GM12892 (cell line): ENCODE measurements at regions not wholly inside any gene's neighbourhood (a gene's known extent, or its start where the extent isn't known, plus 50 kb on each side); places are given as distances from the start of the nearest gene placed in this dataset.

Experiments
- POLR2A ChIP-seq: IDR thresholded peaks from 2 replicates; pipeline ENCODE4 v1.6.1; 2011; ENCODE audit warnings: low read depth, low read length, control low read depth
- POLR2AphosphoS5 ChIP-seq: IDR thresholded peaks from 2 replicates; pipeline ENCODE4 v1.6.1; 2011; ENCODE audit warnings: low read depth, low read length, control low read depth
- TAF1 ChIP-seq: IDR thresholded peaks from 2 replicates; pipeline ENCODE4 v1.6.1; 2011; ENCODE audit warnings: low read depth, mild to moderate bottlenecking, control low read depth, low read length, borderline replicate concordance

- TF ChIP-seq POLR2A (no peak), POLR2AphosphoS5 (no peak), TAF1 (no peak)
Observed at GRCh38 chr11:122363296-122363695, 247.3 kb upstream of the BLID start.
